ENCODE measurements at regions not wholly inside any gene's neighbourhood (a gene's known extent, or its start where the extent isn't known, plus 50 kb on each side); places are given as distances from the start of the nearest gene placed in this dataset.

GRCh38 chr7:117963264-117964197 lies 90.3 kb upstream of the CTTNBP2 start:
- H3K79me2 ChIP-seq (ENCODE audit: low read length) = no peaks in the 10 kb centered on the region
- no peaks in the 10 kb centered on the region for H3K4me1 ChIP-seq (ENCODE audit: low read length)
- no peak overlapping the region for H3K9ac ChIP-seq (ENCODE audit: low read length)
- no peak overlapping the region for H3K4me2 ChIP-seq (ENCODE audit: low read depth, low read length, poor library complexity, severe bottlenecking)
- no peaks in the 10 kb centered on the region for H3K27me3 ChIP-seq (ENCODE audit: low read length)
- no peak overlapping the region for H2AFZ ChIP-seq (ENCODE audit: low read length)
- H4K20me1 ChIP-seq (ENCODE audit: insufficient read depth, low read depth, low read length) = no peaks in the 10 kb centered on the region
- no peaks in the 10 kb centered on the region for H3K36me3 ChIP-seq (ENCODE audit: insufficient read depth, low read length)
- H3K9me2 ChIP-seq (replicated peaks; ENCODE audit: insufficient read depth, low read length) = no peaks in the 10 kb centered on the region
- H3K9me3 ChIP-seq (ENCODE audit: low read length) = no peaks in the 10 kb centered on the region
- no peak for DNase-seq
- no peak overlapping the region for H3K27ac ChIP-seq (ENCODE audit: low read length)
- no peak overlapping the region for H3K4me3 ChIP-seq (ENCODE audit: low read length)

GRCh38 chr7:117970801-117971200 lies 97.6 kb upstream of the CTTNBP2 start:
- no peaks in the 10 kb centered on the region for H3K9me2 ChIP-seq (replicated peaks; ENCODE audit: insufficient read depth, low read length)
- H3K4me3 ChIP-seq (ENCODE audit: low read length) = no peak overlapping the region
- H4K20me1 ChIP-seq (ENCODE audit: insufficient read depth, low read depth, low read length) = no peaks in the 10 kb centered on the region
- H3K27me3 ChIP-seq (ENCODE audit: low read length) = no peaks in the 10 kb centered on the region
- H3K4me1 ChIP-seq (ENCODE audit: low read length) = no peaks in the 10 kb centered on the region
- no peak overlapping the region for H3K27ac ChIP-seq (ENCODE audit: low read length)
- H3K9me3 ChIP-seq (ENCODE audit: low read length) = no peaks in the 10 kb centered on the region
- no peaks in the 10 kb centered on the region for H3K79me2 ChIP-seq (ENCODE audit: low read length)
- no peak overlapping the region for H2AFZ ChIP-seq (ENCODE audit: low read length)
- no peak overlapping the region for H3K4me2 ChIP-seq (ENCODE audit: low read depth, low read length, poor library complexity, severe bottlenecking)
- no peak overlapping the region for H3K9ac ChIP-seq (ENCODE audit: low read length)
- no peaks in the 10 kb centered on the region for H3K36me3 ChIP-seq (ENCODE audit: insufficient read depth, low read length)
- no peak for DNase-seq

GRCh38 chr7:117971556-117972244 lies 98.5 kb upstream of the CTTNBP2 start:
- Histone ChIP-seq H4K20me1 (ENCODE audit: insufficient read depth, low read depth, low read length) (no peaks in the 10 kb centered on the region), H3K36me3 (ENCODE audit: insufficient read depth, low read length) (no peaks in the 10 kb centered on the region), H2AFZ (ENCODE audit: low read length) (no peak overlapping the region), H3K9ac (ENCODE audit: low read length) (no peak overlapping the region), H3K27ac (ENCODE audit: low read length) (no peak overlapping the region), H3K79me2 (ENCODE audit: low read length) (no peaks in the 10 kb centered on the region), H3K9me2 (replicated peaks; ENCODE audit: insufficient read depth, low read length) (no peaks in the 10 kb centered on the region), H3K4me1 (ENCODE audit: low read length) (no peaks in the 10 kb centered on the region), H3K4me3 (ENCODE audit: low read length) (no peak overlapping the region), H3K9me3 (ENCODE audit: low read length) (no peaks in the 10 kb centered on the region), H3K4me2 (ENCODE audit: low read depth, low read length, poor library complexity, severe bottlenecking) (no peak overlapping the region), H3K27me3 (ENCODE audit: low read length) (no peaks in the 10 kb centered on the region)
- DNase-seq = no peak

- no peaks in the 10 kb centered on the region for H3K27me3 ChIP-seq (ENCODE audit: low read length)
- H3K9me3 ChIP-seq (ENCODE audit: low read length) = no peaks in the 10 kb centered on the region
- H3K4me2 ChIP-seq (ENCODE audit: low read depth, low read length, poor library complexity, severe bottlenecking) = no peak overlapping the region
- H2AFZ ChIP-seq (ENCODE audit: low read length) = no peak overlapping the region
- no peak overlapping the region for H3K9ac ChIP-seq (ENCODE audit: low read length)
- no peaks in the 10 kb centered on the region for H3K36me3 ChIP-seq (ENCODE audit: insufficient read depth, low read length)
- no peaks in the 10 kb centered on the region for H3K79me2 ChIP-seq (ENCODE audit: low read length)
- H3K27ac ChIP-seq (ENCODE audit: low read length) = no peak overlapping the region
- no peak for DNase-seq
- H4K20me1 ChIP-seq (ENCODE audit: insufficient read depth, low read depth, low read length) = no peaks in the 10 kb centered on the region
- H3K9me2 ChIP-seq (replicated peaks; ENCODE audit: insufficient read depth, low read length) = no peaks in the 10 kb centered on the region
- no peaks in the 10 kb centered on the region for H3K4me1 ChIP-seq (ENCODE audit: low read length)
- no peak overlapping the region for H3K4me3 ChIP-seq (ENCODE audit: low read length)
These were observed 99.4 kb upstream of the CTTNBP2 start for GRCh38 chr7:117972606-117973005.

- Histone ChIP-seq H3K27ac (ENCODE audit: low read length) (no peak overlapping the region), H3K4me3 (ENCODE audit: low read length) (no peak overlapping the region), H3K4me1 (ENCODE audit: low read length) (no peaks in the 10 kb centered on the region), H3K79me2 (ENCODE audit: low read length) (no peaks in the 10 kb centered on the region), H3K9me2 (replicated peaks; ENCODE audit: insufficient read depth, low read length) (no peaks in the 10 kb centered on the region), H3K27me3 (ENCODE audit: low read length) (no peaks in the 10 kb centered on the region), H3K9me3 (ENCODE audit: low read length) (no peaks in the 10 kb centered on the region), H3K36me3 (ENCODE audit: insufficient read depth, low read length) (no peaks in the 10 kb centered on the region), H3K9ac (ENCODE audit: low read length) (no peak overlapping the region), H2AFZ (ENCODE audit: low read length) (no peak overlapping the region), H3K4me2 (ENCODE audit: low read depth, low read length, poor library complexity, severe bottlenecking) (no peak overlapping the region), H4K20me1 (ENCODE audit: insufficient read depth, low read depth, low read length) (no peaks in the 10 kb centered on the region)
- no peak for DNase-seq
These were observed 100.7 kb upstream of the CTTNBP2 start for GRCh38 chr7:117973975-117974374.

GRCh38 chr7:117974891-117975290 lies 101.7 kb upstream of the CTTNBP2 start:
- H3K36me3 ChIP-seq (ENCODE audit: insufficient read depth, low read length) = no peaks in the 10 kb centered on the region
- H3K27ac ChIP-seq (ENCODE audit: low read length) = no peak overlapping the region
- no peak overlapping the region for H3K4me3 ChIP-seq (ENCODE audit: low read length)
- no peak overlapping the region for H2AFZ ChIP-seq (ENCODE audit: low read length)
- H3K4me1 ChIP-seq (ENCODE audit: low read length) = no peaks in the 10 kb centered on the region
- no peaks in the 10 kb centered on the region for H3K9me2 ChIP-seq (replicated peaks; ENCODE audit: insufficient read depth, low read length)
- no peaks in the 10 kb centered on the region for H3K9me3 ChIP-seq (ENCODE audit: low read length)
- H4K20me1 ChIP-seq (ENCODE audit: insufficient read depth, low read depth, low read length) = no peaks in the 10 kb centered on the region
- no peaks in the 10 kb centered on the region for H3K27me3 ChIP-seq (ENCODE audit: low read length)
- no peak overlapping the region for H3K9ac ChIP-seq (ENCODE audit: low read length)
- no peak overlapping the region for H3K4me2 ChIP-seq (ENCODE audit: low read depth, low read length, poor library complexity, severe bottlenecking)
- no peak for DNase-seq
- H3K79me2 ChIP-seq (ENCODE audit: low read length) = no peaks in the 10 kb centered on the region

GRCh38 chr7:117975476-117975875 lies 102.2 kb upstream of the CTTNBP2 start:
- no peak overlapping the region for H3K9ac ChIP-seq (ENCODE audit: low read length)
- no peak for DNase-seq
- no peaks in the 10 kb centered on the region for H4K20me1 ChIP-seq (ENCODE audit: insufficient read depth, low read depth, low read length)

GRCh38 chr7:117979954-117980497 lies 106.8 kb upstream of the CTTNBP2 start:
- Histone ChIP-seq H3K4me3 (ENCODE audit: low read length) (no peak overlapping the region), H2AFZ (ENCODE audit: low read length) (no peak overlapping the region), H3K79me2 (ENCODE audit: low read length) (no peaks in the 10 kb centered on the region), H3K27ac (ENCODE audit: low read length) (no peak overlapping the region), H3K4me2 (ENCODE audit: low read depth, low read length, poor library complexity, severe bottlenecking) (no peak overlapping the region), H4K20me1 (ENCODE audit: insufficient read depth, low read depth, low read length) (no peaks in the 10 kb centered on the region), H3K36me3 (ENCODE audit: insufficient read depth, low read length) (no peaks in the 10 kb centered on the region), H3K9me2 (replicated peaks; ENCODE audit: insufficient read depth, low read length) (no peaks in the 10 kb centered on the region), H3K9ac (ENCODE audit: low read length) (no peak overlapping the region), H3K4me1 (ENCODE audit: low read length) (no peaks in the 10 kb centered on the region), H3K27me3 (ENCODE audit: low read length) (no peaks in the 10 kb centered on the region), H3K9me3 (ENCODE audit: low read length) (no peaks in the 10 kb centered on the region)
- DNase-seq = no peak

More at GRCh38 chr7:117975476-117975875, 102.2 kb upstream of the CTTNBP2 start:
- Histone ChIP-seq H3K9me3 (ENCODE audit: low read length) (no peaks in the 10 kb centered on the region), H3K9me2 (replicated peaks; ENCODE audit: insufficient read depth, low read length) (no peaks in the 10 kb centered on the region), H3K4me3 (ENCODE audit: low read length) (no peak overlapping the region), H3K4me1 (ENCODE audit: low read length) (no peaks in the 10 kb centered on the region), H2AFZ (ENCODE audit: low read length) (no peak overlapping the region), H3K27ac (ENCODE audit: low read length) (no peak overlapping the region), H3K79me2 (ENCODE audit: low read length) (no peaks in the 10 kb centered on the region), H3K36me3 (ENCODE audit: insufficient read depth, low read length) (no peaks in the 10 kb centered on the region), H3K27me3 (ENCODE audit: low read length) (no peaks in the 10 kb centered on the region), H3K4me2 (ENCODE audit: low read depth, low read length, poor library complexity, severe bottlenecking) (no peak overlapping the region)

All from Karpas-422 (cell line).